Ovary (tissue), 7 donors: ENCODE measurements at regions not wholly inside any gene's neighbourhood (a gene's known extent, or its start where the extent isn't known, plus 50 kb on each side); places are given as distances from the start of the nearest gene placed in this dataset.
"Not testable (repeated sequence)": the region's sequence is repeated elsewhere in the genome, so short reads cannot be mapped to it uniquely, and the experiment has no call there.

ENCODE experiments used
- DNase-seq, 5 donors: peaks; one replicate each; pipeline ENCODE4 v3.0.0-alpha.2; 2019 to 2020
- H3K27ac ChIP-seq, 2 donors: fragments of 200-600 bp; one replicate each; pipeline versions ENCODE4 v1.5.1 to v1.8.0; 2019 to 2022
- H3K27me3 ChIP-seq: fragments of 200-600 bp; one replicate; pipeline ENCODE4 v1.8.0; 2022
- H3K36me3 ChIP-seq: fragments of 200-600 bp; sonication (generic); one replicate; pipeline ENCODE4 v1.5.1; 2019
- H3K4me1 ChIP-seq: one replicate; pipeline ENCODE4 v1.8.1; 2013; ENCODE audit warnings: mild to moderate bottlenecking, moderate library complexity; ENCODE audit not compliant: insufficient read depth
- H3K4me3 ChIP-seq: fragments of 200-600 bp; sonication (generic); one replicate; pipeline ENCODE4 v1.5.1; 2017
- H3K9me3 ChIP-seq, 2 donors: fragments of 200-600 bp in 1 of 2; sonication (generic) in 1 of 2; one replicate each; pipeline versions ENCODE4 v1.5.1 to v1.8.1; 2013 to 2019; ENCODE audit warnings: mild to moderate bottlenecking in 1 of 2, moderate library complexity in 1 of 2
- EP300 ChIP-seq: sonication (generic); formaldehyde crosslinking; IDR thresholded peaks from one replicate; pipeline ENCODE4 v1.6.1; 2017; ENCODE audit warnings: antibody characterized with exemption
- POLR2A ChIP-seq: fragments of 450-650 bp; IDR thresholded peaks from one replicate; pipeline ENCODE4 v1.6.1; 2017; ENCODE audit warnings: antibody characterized with exemption, mild to moderate bottlenecking, moderate library complexity
- WGBS, 3 donors: extraction: QIAGEN DNeasy Blood & Tissue Kit in 1 of 3; methylation state at CpG; one replicate each; pipeline versions ENCODE4 v1.1.5 to v1.1.7; 2013 to 2017; 5-methylcytosine and 5-hydroxymethylcytosine counted together
- intact Hi-C, 4 donors: fragments of 100-400 bp; cut with DNase I; formaldehyde crosslinking; loops; one replicate each; pipeline versions ENCODE4 v1.11.0 to v1.15.1; 2022 to 2023
- TF ChIP-seq, protein P1 (sequence below), 3 donors: fragments of 450-650 bp in 2 of 3; fragments of 200-600 bp in 1 of 3; IDR thresholded peaks; one replicate each; pipeline versions ENCODE4 v1.5.1 to v1.8.0; 2016 to 2022; ENCODE audit warnings: antibody characterized with exemption in 3 of 3, mild to moderate bottlenecking in 1 of 3
- donor health status: DM: no; HTN: no; CAD: no; lungs with moderate emphysema.
- donor health status: DM: no; HTN: no; CAD: no.
- donor health status: Bipolar disorder and iron deficiency.
- donor health status: DM: no; HTN: no; CAD: no.
- donor health status: DM: yes; HTN: yes; CAD: no.

DNA sequence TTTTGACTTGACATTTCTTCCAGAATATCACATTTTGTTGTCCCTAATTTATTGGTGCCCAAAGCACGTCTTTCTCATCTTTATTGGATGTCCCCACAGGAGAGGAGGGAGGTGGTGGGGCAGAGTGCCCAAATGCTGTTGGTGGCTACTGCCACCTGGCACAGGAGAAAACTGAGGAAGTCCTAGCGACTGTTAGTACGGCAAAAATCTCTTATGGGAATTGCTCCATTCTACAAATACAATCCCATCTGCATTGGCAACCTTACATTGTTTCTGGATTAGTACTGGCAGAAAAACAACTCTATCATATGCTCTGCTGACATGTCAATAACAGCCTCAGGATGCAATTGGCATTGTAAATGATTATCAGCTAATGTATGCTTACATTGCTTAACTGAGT is 235.4 kb upstream of the IRAK1BP1 start:
- Histone ChIP-seq H3K4me3 (no peak overlapping the region), H3K4me1 (peaks cover 2% of the 10 kb centered on the region), H3K27ac (no peak overlapping the region), H3K36me3 (no peaks in the 10 kb centered on the region), H3K27me3 (no peaks in the 10 kb centered on the region), H3K9me3 (no peaks in the 10 kb centered on the region)
- intact Hi-C loops, result no loop called here
- DNase-seq, result no peak
- 55 to 64% (median 56%) methylated on average over 3 of the region's 3 CpGs for whole genome bisulfite sequencing, 3 donors
- TF ChIP-seq, protein P1, sequence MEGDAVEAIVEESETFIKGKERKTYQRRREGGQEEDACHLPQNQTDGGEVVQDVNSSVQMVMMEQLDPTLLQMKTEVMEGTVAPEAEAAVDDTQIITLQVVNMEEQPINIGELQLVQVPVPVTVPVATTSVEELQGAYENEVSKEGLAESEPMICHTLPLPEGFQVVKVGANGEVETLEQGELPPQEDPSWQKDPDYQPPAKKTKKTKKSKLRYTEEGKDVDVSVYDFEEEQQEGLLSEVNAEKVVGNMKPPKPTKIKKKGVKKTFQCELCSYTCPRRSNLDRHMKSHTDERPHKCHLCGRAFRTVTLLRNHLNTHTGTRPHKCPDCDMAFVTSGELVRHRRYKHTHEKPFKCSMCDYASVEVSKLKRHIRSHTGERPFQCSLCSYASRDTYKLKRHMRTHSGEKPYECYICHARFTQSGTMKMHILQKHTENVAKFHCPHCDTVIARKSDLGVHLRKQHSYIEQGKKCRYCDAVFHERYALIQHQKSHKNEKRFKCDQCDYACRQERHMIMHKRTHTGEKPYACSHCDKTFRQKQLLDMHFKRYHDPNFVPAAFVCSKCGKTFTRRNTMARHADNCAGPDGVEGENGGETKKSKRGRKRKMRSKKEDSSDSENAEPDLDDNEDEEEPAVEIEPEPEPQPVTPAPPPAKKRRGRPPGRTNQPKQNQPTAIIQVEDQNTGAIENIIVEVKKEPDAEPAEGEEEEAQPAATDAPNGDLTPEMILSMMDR (IDR thresholded peaks at IDR 0.05), result no peak
- no peak for TF ChIP-seq EP300
- TF ChIP-seq POLR2A, result no peak

GRCh38 chr6:78639111-78640110 is 227.9 kb upstream of the IRAK1BP1 start:
- TF ChIP-seq POLR2A (no peak), EP300 (no peak)
- TF ChIP-seq, protein P1 (IDR thresholded peaks at IDR 0.05), result no peak
- H3K9me3 ChIP-seq, result no peaks in the 10 kb centered on the region
- no peaks in the 10 kb centered on the region for H3K27me3 ChIP-seq
- no peak for DNase-seq
- H3K36me3 ChIP-seq, result no peaks in the 10 kb centered on the region
- no peak overlapping the region for H3K4me3 ChIP-seq
- WGBS, 3 donors, result 75 to 91% (median 89%) methylated on average over 7 of the region's 7 CpGs
- no peaks in the 10 kb centered on the region for H3K4me1 ChIP-seq
- no peak overlapping the region for H3K27ac ChIP-seq
- intact Hi-C loops, result no loop called here

DNA sequence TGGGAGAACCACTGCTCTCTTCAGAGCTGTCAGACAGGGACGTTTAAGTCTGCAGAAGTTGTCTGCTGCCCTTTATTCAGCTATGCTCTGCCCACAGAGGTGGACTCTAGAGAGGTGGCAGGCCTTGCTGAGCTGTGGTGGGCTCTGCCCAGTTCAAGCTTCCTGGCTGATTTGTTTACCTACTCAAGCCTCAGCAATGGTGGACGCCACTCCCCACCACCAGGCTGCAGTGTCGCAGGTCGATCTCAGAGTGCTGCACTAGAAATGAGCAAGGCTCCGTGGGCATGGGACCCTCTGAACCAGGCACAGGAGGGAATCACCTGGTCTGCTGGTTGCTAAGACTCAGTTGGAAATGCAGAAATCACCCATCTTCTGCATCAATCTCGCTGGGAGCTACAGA is 223.4 kb upstream of the IRAK1BP1 start:
- intact Hi-C loops, H3K27me3 ChIP-seq, H3K4me1 ChIP-seq, H3K9me3 ChIP-seq, H3K27ac ChIP-seq, DNase-seq, H3K36me3 ChIP-seq, H3K4me3 ChIP-seq: not testable (repeated sequence)
- 71 to 74% (median 71%) methylated on average over 6 of the region's 6 CpGs for WGBS, 3 donors

GRCh38 chr6:78646542-78647415 is 220.6 kb upstream of the IRAK1BP1 start:
- H3K27ac ChIP-seq, DNase-seq, H3K9me3 ChIP-seq, H3K36me3 ChIP-seq, intact Hi-C loops, H3K27me3 ChIP-seq, H3K4me3 ChIP-seq, H3K4me1 ChIP-seq: not testable (repeated sequence)
- 82 to 91% (median 87%) methylated on average over 20 of the region's 20 CpGs for WGBS, 3 donors

- 97 to 98% (median 98%) methylated on average over 3 of the region's 3 CpGs for WGBS, 3 donors
- H3K27me3 ChIP-seq, H3K36me3 ChIP-seq, H3K27ac ChIP-seq, H3K4me1 ChIP-seq, H3K4me3 ChIP-seq, intact Hi-C loops, H3K9me3 ChIP-seq, DNase-seq: not testable (repeated sequence)
Measured at GRCh38 chr6:78665819-78666218, 201.5 kb upstream of the IRAK1BP1 start.
